Heart left ventricle (tissue), 16 donors: ENCODE measurements at regions not wholly inside any gene's neighbourhood (a gene's known extent, or its start where the extent isn't known, plus 50 kb on each side); places are given as distances from the start of the nearest gene placed in this dataset.

ENCODE experiments used
- ATAC-seq, 4 donors: fragments of 200-7000 bp; cut with Tn5 transposase; one replicate each; pipeline ENCODE4 v1.9.1; 2020 to 2022; ENCODE audit warnings: moderate library complexity in 4 of 4, mild to moderate bottlenecking in 3 of 4, moderate number of reproducible peaks in 1 of 4
- DNase-seq, 5 donors: peaks; one replicate each; pipeline ENCODE4 v3.0.0-alpha.2; 2020
- H3K27ac ChIP-seq, 12 donors: fragments of 200-600 bp; sonication (generic) in 4 of 12; one replicate each; pipeline versions ENCODE4 v1.5.0 to v1.8.0; 2016 to 2022; ENCODE audit warnings: mild to moderate bottlenecking in 2 of 12
- H3K27me3 ChIP-seq, 9 donors: fragments of 200-600 bp; sonication (generic) in 2 of 9; one replicate each; pipeline versions ENCODE4 v1.5.1 to v1.8.0; 2016 to 2022; ENCODE audit warnings: mild to moderate bottlenecking in 3 of 9
- H3K36me3 ChIP-seq, 9 donors: fragments of 200-600 bp; sonication (generic) in 2 of 9; one replicate each; pipeline versions ENCODE4 v1.5.0 to v1.8.0; 2018 to 2022; ENCODE audit warnings: mild to moderate bottlenecking in 2 of 9
- H3K4me1 ChIP-seq, 12 donors: fragments of 200-600 bp; sonication (generic) in 4 of 12; one replicate each; pipeline versions ENCODE4 v1.5.0 to v1.8.0; 2016 to 2022; ENCODE audit warnings: mild to moderate bottlenecking in 3 of 12
- H3K4me3 ChIP-seq, 12 donors: fragments of 200-600 bp; sonication (generic) in 4 of 12; one replicate each; pipeline versions ENCODE4 v1.5.0 to v1.8.0; 2017 to 2022; ENCODE audit warnings: mild to moderate bottlenecking in 9 of 12, moderate library complexity in 4 of 12
- H3K9me3 ChIP-seq, 12 donors: fragments of 200-600 bp; sonication (generic) in 4 of 12; one replicate each; pipeline versions ENCODE4 v1.5.0 to v1.8.0; 2016 to 2022; ENCODE audit warnings: mild to moderate bottlenecking in 1 of 12
- CTCF ChIP-seq, 12 donors: fragments of 200-600 bp; sonication (generic) in 4 of 12; IDR thresholded peaks; one replicate each; pipeline versions ENCODE4 v1.5.0 to v1.8.0; 2018 to 2022; ENCODE audit warnings: antibody characterized with exemption in 12 of 12, mild to moderate bottlenecking in 5 of 12
- POLR2A ChIP-seq, 2 donors: fragments of 450-650 bp; IDR thresholded peaks; one replicate each; pipeline ENCODE4 v1.6.1; 2017; ENCODE audit warnings: antibody characterized with exemption in 2 of 2, mild to moderate bottlenecking in 2 of 2, moderate library complexity in 2 of 2
- WGBS, 4 donors: extraction: QIAGEN DNeasy Blood & Tissue Kit in 2 of 4; methylation state at CpG; one replicate each; pipeline versions ENCODE4 v1.1.5 to v1.1.7; 2013 to 2018; 5-methylcytosine and 5-hydroxymethylcytosine counted together
- intact Hi-C, 10 donors: fragments of 100-400 bp; cut with DNase I; formaldehyde crosslinking; loops; one replicate each; pipeline versions ENCODE4 v1.11.1 to v1.14.2; 2022
- donor health status: ischemic (EF 13 %, LVEDD 7.1; RV severe dilation, severe dysfunction).
- donor health status: healthy with polysubstance abuse.
- donor health status: DM: no; HTN: yes; CAD: no.
- donor health status: DM: no; HTN: no; CAD: no.
- donor health status: ischemic (EF 25% LVEDD 6.9; RV normal size, moderate dysfunction).
- donor health status: ischemic (EF 25% LVEDD 5.7; RV mildly dilated, moderate dysfunction).
- donor health status: healthy.
- donor health status: DM: yes; HTN: yes; CAD: no.
- donor health status: ischemic (EF 35%, LVEDD 5.7; RV mildly dilated, moderate dysfunction).
- donor health status: nonischemic (EF 11% LVEDD 7.7; RV severe dilation, severe dysfunction).
- donor health status: DM: yes; HTN: yes; CAD: no.
- donor health status: PGD.
- donor health status: ischemic (EF 29% LVEDD 5.4; RV normal size, mild dysfunction).
- donor health status: nonischemic (EF 23%, LVEDD 6.1; RV moderate dilation, normal function).

GRCh38 chr6:165876588-165876987, 213.5 kb upstream of the PDE10A start:
- intact Hi-C loops: no loop called here
- WGBS, 4 donors: 7 to 21% (median 13%) methylated on average over 6 of the region's 6 CpGs
- H3K27ac ChIP-seq: peak overlapping the region in 10 of 12 donors; percentile 32 to 77 (median 60)
- DNase-seq (peak in 4 of 5 donors; percentile 67 to 79 (median 71)), ATAC-seq (peak; percentile 75 to 93 (median 92))
- H3K4me1 ChIP-seq: peaks cover 0 to 17% (median 8%) of the 10 kb centered on the region in 12 donors
- H3K27me3 ChIP-seq: peaks cover 0 to 24% (median 6%) of the 10 kb centered on the region in 9 donors
- H3K9me3 ChIP-seq: peaks cover 0 to 9% (median 0%) of the 10 kb centered on the region in 12 donors
- H3K36me3 ChIP-seq: no peaks in the 10 kb centered on the region
- peak overlapping the region in 7 of 12 donors; percentile 4 to 26 (median 14) for H3K4me3 ChIP-seq
- TF ChIP-seq POLR2A (IDR thresholded peaks at IDR 0.05) (no peak), CTCF (IDR thresholded peaks at IDR 0.05) (no peak)

- 62 to 79% (median 75%) methylated on average over 1 of the region's 1 CpG for WGBS, 4 donors
- Histone ChIP-seq H3K4me1 (peaks cover 0 to 17% (median 8%) of the 10 kb centered on the region in 12 donors), H3K27me3 (peaks cover 0 to 24% (median 6%) of the 10 kb centered on the region in 9 donors), H3K27ac (peak overlapping the region in 4 of 12 donors; percentile 22 to 77 (median 58)), H3K4me3 (no peak overlapping the region), H3K36me3 (no peaks in the 10 kb centered on the region), H3K9me3 (peaks cover 0 to 9% (median 0%) of the 10 kb centered on the region in 12 donors)
- no peak for DNase-seq
- TF ChIP-seq CTCF (IDR thresholded peaks at IDR 0.05): no peak
- TF ChIP-seq POLR2A (IDR thresholded peaks at IDR 0.05): no peak
- intact Hi-C loops: no loop called here
- no peak for ATAC-seq
Measured at GRCh38 chr6:165875946-165876345, 212.9 kb upstream of the PDE10A start.

GRCh38 chr6:165873976-165874375, 210.9 kb upstream of the PDE10A start:
- ATAC-seq (no peak), DNase-seq (no peak)
- Histone ChIP-seq H3K27me3 (peaks cover 0 to 22% (median 6%) of the 10 kb centered on the region in 9 donors), H3K9me3 (peaks cover 0 to 26% (median 14%) of the 10 kb centered on the region in 12 donors), H3K36me3 (no peaks in the 10 kb centered on the region), H3K4me3 (no peak overlapping the region), H3K27ac (peak overlapping the region in 1 of 12 donors; percentile 17), H3K4me1 (peaks cover 0 to 17% (median 8%) of the 10 kb centered on the region in 12 donors)
- intact Hi-C loops: no loop called here
- 69 to 82% (median 81%) methylated on average over 2 of the region's 2 CpGs for WGBS, 4 donors
- TF ChIP-seq POLR2A (IDR thresholded peaks at IDR 0.05): no peak
- no peak for TF ChIP-seq CTCF (IDR thresholded peaks at IDR 0.05)

GRCh38 chr6:165872811-165873210, 209.8 kb upstream of the PDE10A start:
- Histone ChIP-seq H3K27ac (peak overlapping the region in 1 of 12 donors; percentile 17), H3K27me3 (peaks cover 0 to 22% (median 0%) of the 10 kb centered on the region in 9 donors), H3K9me3 (peaks cover 0 to 30% (median 15%) of the 10 kb centered on the region in 12 donors), H3K36me3 (no peaks in the 10 kb centered on the region), H3K4me1 (peaks cover 0 to 17% (median 8%) of the 10 kb centered on the region in 12 donors), H3K4me3 (no peak overlapping the region)
- WGBS, 4 donors: 76 to 91% (median 81%) methylated on average over 4 to 5 of the region's 5 CpGs
- intact Hi-C loops: no loop called here
- no peak for ATAC-seq
- DNase-seq: no peak
- TF ChIP-seq POLR2A (IDR thresholded peaks at IDR 0.05) (no peak), CTCF (IDR thresholded peaks at IDR 0.05) (no peak)
